ENCODE measurements at regions not wholly inside any gene's neighbourhood (a gene's known extent, or its start where the extent isn't known, plus 50 kb on each side); places are given as distances from the start of the nearest gene placed in this dataset.

DNA sequence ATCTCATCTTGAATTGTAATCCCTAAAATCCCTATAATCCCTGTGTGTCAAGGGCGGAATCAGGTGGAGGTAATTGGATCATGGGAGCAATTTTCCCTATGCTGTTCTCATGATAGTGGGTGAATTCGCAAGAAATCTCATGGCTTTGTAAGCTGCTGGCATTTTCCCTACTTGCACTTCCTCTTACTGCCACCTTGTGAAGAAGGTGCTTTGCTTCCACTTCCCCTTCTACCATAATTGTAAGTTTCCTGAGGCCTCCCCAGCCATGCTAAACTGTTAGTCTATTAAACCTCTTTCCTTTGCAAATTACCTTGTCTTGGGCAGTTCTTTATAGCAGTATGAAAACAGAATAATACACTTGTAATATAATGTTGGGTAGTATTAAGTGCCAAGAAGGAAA, 1087.4 kb upstream of the SLIT2 start:
- no peak for TF ChIP-seq POLR2AphosphoS5 (IDR thresholded peaks at IDR 0.05; ENCODE audit: low read depth, low read length)
- TF ChIP-seq, protein P1, sequence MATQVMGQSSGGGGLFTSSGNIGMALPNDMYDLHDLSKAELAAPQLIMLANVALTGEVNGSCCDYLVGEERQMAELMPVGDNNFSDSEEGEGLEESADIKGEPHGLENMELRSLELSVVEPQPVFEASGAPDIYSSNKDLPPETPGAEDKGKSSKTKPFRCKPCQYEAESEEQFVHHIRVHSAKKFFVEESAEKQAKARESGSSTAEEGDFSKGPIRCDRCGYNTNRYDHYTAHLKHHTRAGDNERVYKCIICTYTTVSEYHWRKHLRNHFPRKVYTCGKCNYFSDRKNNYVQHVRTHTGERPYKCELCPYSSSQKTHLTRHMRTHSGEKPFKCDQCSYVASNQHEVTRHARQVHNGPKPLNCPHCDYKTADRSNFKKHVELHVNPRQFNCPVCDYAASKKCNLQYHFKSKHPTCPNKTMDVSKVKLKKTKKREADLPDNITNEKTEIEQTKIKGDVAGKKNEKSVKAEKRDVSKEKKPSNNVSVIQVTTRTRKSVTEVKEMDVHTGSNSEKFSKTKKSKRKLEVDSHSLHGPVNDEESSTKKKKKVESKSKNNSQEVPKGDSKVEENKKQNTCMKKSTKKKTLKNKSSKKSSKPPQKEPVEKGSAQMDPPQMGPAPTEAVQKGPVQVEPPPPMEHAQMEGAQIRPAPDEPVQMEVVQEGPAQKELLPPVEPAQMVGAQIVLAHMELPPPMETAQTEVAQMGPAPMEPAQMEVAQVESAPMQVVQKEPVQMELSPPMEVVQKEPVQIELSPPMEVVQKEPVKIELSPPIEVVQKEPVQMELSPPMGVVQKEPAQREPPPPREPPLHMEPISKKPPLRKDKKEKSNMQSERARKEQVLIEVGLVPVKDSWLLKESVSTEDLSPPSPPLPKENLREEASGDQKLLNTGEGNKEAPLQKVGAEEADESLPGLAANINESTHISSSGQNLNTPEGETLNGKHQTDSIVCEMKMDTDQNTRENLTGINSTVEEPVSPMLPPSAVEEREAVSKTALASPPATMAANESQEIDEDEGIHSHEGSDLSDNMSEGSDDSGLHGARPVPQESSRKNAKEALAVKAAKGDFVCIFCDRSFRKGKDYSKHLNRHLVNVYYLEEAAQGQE (IDR thresholded peaks at IDR 0.05; ENCODE audit: insufficient read depth in 1 of 2, low read depth in 2 of 2, low read length in 2 of 2), result no peak
- no peak for TF ChIP-seq SIN3A (IDR thresholded peaks at IDR 0.05; ENCODE audit: borderline replicate concordance, insufficient read depth, low read length)
- no peak for TF ChIP-seq FOXP2 (optimal IDR thresholded peaks at IDR 0.05; ENCODE audit: borderline replicate concordance, extremely low read depth, extremely low read length, insufficient read depth)

Measured in PFSK-1 (cell line).